ENCODE measurements at regions not wholly inside any gene's neighbourhood (a gene's known extent, or its start where the extent isn't known, plus 50 kb on each side); places are given as distances from the start of the nearest gene placed in this dataset.

GRCh38 chr1:219544163-219544846 lies 68.6 kb downstream of the ZC3H11B start:
- H3K27ac ChIP-seq (ENCODE audit: insufficient read depth, low read length), result no peak overlapping the region
- no peak overlapping the region for H2AFZ ChIP-seq (ENCODE audit: low read length)
- H3K9me3 ChIP-seq (ENCODE audit: control insufficient read depth, insufficient read depth, low read depth, low read length), result no peaks in the 10 kb centered on the region
- H3K9ac ChIP-seq (ENCODE audit: insufficient read depth, low read length), result no peak overlapping the region
- no peaks in the 10 kb centered on the region for H3K27me3 ChIP-seq (ENCODE audit: control insufficient read depth, insufficient read depth, low read length)
- H3K79me2 ChIP-seq (ENCODE audit: control insufficient read depth, insufficient read depth, low read length), result no peaks in the 10 kb centered on the region
- H3K4me3 ChIP-seq (replicated peaks in 1 of 4; ENCODE audit: control extremely low read depth in 1 of 4, insufficient read depth in 1 of 4, low read depth in 3 of 4, low read length in 4 of 4), result no peak overlapping the region
- no peaks in the 10 kb centered on the region for H3K4me1 ChIP-seq (ENCODE audit: control insufficient read depth, extremely low read depth, insufficient read depth, low read length)
- peak; percentile 18 to 22 for DNase-seq (ENCODE audit: low read depth in 2 of 2)
- no peaks in the 10 kb centered on the region for H4K20me1 ChIP-seq (ENCODE audit: control insufficient read depth, extremely low read depth, insufficient read depth, low read length)
- no peak overlapping the region for H3K4me2 ChIP-seq (ENCODE audit: extremely low read depth, insufficient read depth, low read length)
- no peaks in the 10 kb centered on the region for H3K36me3 ChIP-seq (ENCODE audit: control insufficient read depth, insufficient read depth, low read length)
- no peak for TF ChIP-seq EZH2 (IDR thresholded peaks at IDR 0.05; ENCODE audit: low read length, missing control alignments)
- peak; percentile 11 to 19 for TF ChIP-seq CTCF (conservative IDR thresholded peaks at IDR 0.05 in 1 of 2, IDR thresholded peaks at IDR 0.05 in 1 of 2; ENCODE audit: low read depth in 1 of 2, low read length in 2 of 2)

GRCh38 chr1:219542828-219543518 lies 69.9 kb downstream of the ZC3H11B start:
- Histone ChIP-seq H2AFZ (ENCODE audit: low read length) (no peak overlapping the region), H3K4me1 (ENCODE audit: control insufficient read depth, extremely low read depth, insufficient read depth, low read length) (no peaks in the 10 kb centered on the region), H3K4me2 (ENCODE audit: extremely low read depth, insufficient read depth, low read length) (no peak overlapping the region), H3K4me3 (replicated peaks in 1 of 4; ENCODE audit: control extremely low read depth in 1 of 4, insufficient read depth in 1 of 4, low read depth in 3 of 4, low read length in 4 of 4) (no peak overlapping the region), H3K9ac (ENCODE audit: insufficient read depth, low read length) (no peak overlapping the region), H3K9me3 (ENCODE audit: control insufficient read depth, insufficient read depth, low read depth, low read length) (no peaks in the 10 kb centered on the region), H3K36me3 (ENCODE audit: control insufficient read depth, insufficient read depth, low read length) (no peaks in the 10 kb centered on the region), H3K79me2 (ENCODE audit: control insufficient read depth, insufficient read depth, low read length) (no peaks in the 10 kb centered on the region), H3K27ac (ENCODE audit: insufficient read depth, low read length) (no peak overlapping the region), H4K20me1 (ENCODE audit: control insufficient read depth, extremely low read depth, insufficient read depth, low read length) (no peaks in the 10 kb centered on the region), H3K27me3 (ENCODE audit: control insufficient read depth, insufficient read depth, low read length) (no peaks in the 10 kb centered on the region)
- TF ChIP-seq CTCF (conservative IDR thresholded peaks at IDR 0.05 in 1 of 2, IDR thresholded peaks at IDR 0.05 in 1 of 2; ENCODE audit: low read depth in 1 of 2, low read length in 2 of 2) (no peak), EZH2 (IDR thresholded peaks at IDR 0.05; ENCODE audit: low read length, missing control alignments) (no peak)
- DNase-seq (ENCODE audit: low read depth in 2 of 2), result peak in 1 of 2 donors; percentile 99

GRCh38 chr1:219541946-219542345 lies 71.0 kb downstream of the ZC3H11B start:
- Histone ChIP-seq H3K9ac (ENCODE audit: insufficient read depth, low read length) (no peak overlapping the region), H3K36me3 (ENCODE audit: control insufficient read depth, insufficient read depth, low read length) (no peaks in the 10 kb centered on the region), H3K9me3 (ENCODE audit: control insufficient read depth, insufficient read depth, low read depth, low read length) (no peaks in the 10 kb centered on the region), H2AFZ (ENCODE audit: low read length) (no peak overlapping the region), H3K27me3 (ENCODE audit: control insufficient read depth, insufficient read depth, low read length) (no peaks in the 10 kb centered on the region), H3K4me2 (ENCODE audit: extremely low read depth, insufficient read depth, low read length) (no peak overlapping the region), H4K20me1 (ENCODE audit: control insufficient read depth, extremely low read depth, insufficient read depth, low read length) (no peaks in the 10 kb centered on the region), H3K27ac (ENCODE audit: insufficient read depth, low read length) (no peak overlapping the region), H3K4me3 (replicated peaks in 1 of 4; ENCODE audit: control extremely low read depth in 1 of 4, insufficient read depth in 1 of 4, low read depth in 3 of 4, low read length in 4 of 4) (no peak overlapping the region), H3K79me2 (ENCODE audit: control insufficient read depth, insufficient read depth, low read length) (no peaks in the 10 kb centered on the region), H3K4me1 (ENCODE audit: control insufficient read depth, extremely low read depth, insufficient read depth, low read length) (no peaks in the 10 kb centered on the region)
- no peak for TF ChIP-seq CTCF (conservative IDR thresholded peaks at IDR 0.05 in 1 of 2, IDR thresholded peaks at IDR 0.05 in 1 of 2; ENCODE audit: low read depth in 1 of 2, low read length in 2 of 2)
- TF ChIP-seq EZH2 (IDR thresholded peaks at IDR 0.05; ENCODE audit: low read length, missing control alignments), result no peak
- peak in 1 of 2 donors; percentile 65 for DNase-seq (ENCODE audit: low read depth in 2 of 2)
